Progenitor cell of endocrine pancreas (in vitro differentiated cells): ENCODE measurements at regions not wholly inside any gene's neighbourhood (a gene's known extent, or its start where the extent isn't known, plus 50 kb on each side); places are given as distances from the start of the nearest gene placed in this dataset.

Experiments used
- DNase-seq: peaks from one replicate; pipeline ENCODE4 v3.0.0; 2021; ENCODE audit warnings: low spot score; ENCODE audit not compliant: unreplicated experiment
- H3K27ac Mint-ChIP-seq: 2 replicates; pipeline ENCODE4 v1.8.0; 2021; ENCODE audit warnings: mild to moderate bottlenecking, moderate library complexity, mixed read lengths
- H3K27me3 Mint-ChIP-seq: 2 replicates; pipeline ENCODE4 v1.8.0; 2021; ENCODE audit warnings: mixed read lengths
- H3K36me3 Mint-ChIP-seq: 2 replicates; pipeline ENCODE4 v1.8.0; 2022; ENCODE audit warnings: mixed read lengths; ENCODE audit not compliant: insufficient read depth
- H3K4me1 Mint-ChIP-seq: 2 replicates; pipeline ENCODE4 v1.8.0; 2021; ENCODE audit warnings: low read depth, mixed read lengths
- H3K4me3 Mint-ChIP-seq: 2 replicates; pipeline ENCODE4 v1.8.0; 2021; ENCODE audit warnings: low read depth, mild to moderate bottlenecking, moderate library complexity, mixed read lengths
- H3K9me3 Mint-ChIP-seq: 2 replicates; pipeline ENCODE4 v1.8.0; 2021; ENCODE audit warnings: low read depth, mixed read lengths
- CTCF ChIP-seq: fragments of 200-600 bp; sonication (generic); IDR thresholded peaks from one replicate; pipeline ENCODE4 v1.5.0; 2021; ENCODE audit warnings: antibody characterized with exemption, mild to moderate bottlenecking; ENCODE audit not compliant: unreplicated experiment

DNA sequence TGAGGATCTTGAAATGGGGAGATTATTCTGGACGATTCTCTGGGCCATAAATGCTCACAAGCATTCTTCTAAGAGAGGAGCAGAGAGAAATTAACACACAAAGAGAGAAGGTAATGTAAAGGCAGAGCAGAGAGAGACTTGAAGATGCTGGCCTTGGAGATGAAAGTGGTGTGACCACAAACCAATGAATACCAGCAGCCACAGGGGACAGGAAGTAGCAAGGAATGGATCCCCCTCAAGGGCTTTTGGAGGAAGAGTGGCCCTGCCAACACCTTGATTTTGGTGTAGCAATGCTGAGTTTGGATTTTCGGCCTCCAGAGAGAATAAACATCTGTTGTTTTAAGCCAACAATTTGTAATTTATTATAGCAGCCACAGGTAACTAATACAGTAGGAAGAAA lies 1155.6 kb downstream of the TYW1 start:
- Mint-ChIP-seq H3K27me3 (no peaks in the 10 kb centered on the region), H3K9me3 (peaks cover 7% of the 10 kb centered on the region), H3K27ac (no peak overlapping the region), H3K36me3 (no peaks in the 10 kb centered on the region), H3K4me3 (no peak overlapping the region), H3K4me1 (no peaks in the 10 kb centered on the region)
- DNase-seq, result no peak
- no peak for TF ChIP-seq CTCF

GRCh38 chr7:68155676-68156075 lies 1159.0 kb downstream of the TYW1 start:
- no peaks in the 10 kb centered on the region for H3K36me3 Mint-ChIP-seq
- H3K27ac Mint-ChIP-seq, result no peak overlapping the region
- no peak for DNase-seq
- no peak overlapping the region for H3K4me3 Mint-ChIP-seq
- no peaks in the 10 kb centered on the region for H3K27me3 Mint-ChIP-seq
- peaks cover 7% of the 10 kb centered on the region for H3K9me3 Mint-ChIP-seq
- peaks cover 14% of the 10 kb centered on the region for H3K4me1 Mint-ChIP-seq
- TF ChIP-seq CTCF, result no peak

- H3K36me3 Mint-ChIP-seq, result no peaks in the 10 kb centered on the region
- no peak for DNase-seq
These were observed 1162.2 kb downstream of the TYW1 start for GRCh38 chr7:68158686-68159295.

GRCh38 chr7:68162712-68163111 lies 1166.1 kb downstream of the TYW1 start:
- no peaks in the 10 kb centered on the region for H3K27me3 Mint-ChIP-seq
- no peak overlapping the region for H3K27ac Mint-ChIP-seq
- H3K9me3 Mint-ChIP-seq, result no peaks in the 10 kb centered on the region
- DNase-seq, result no peak
- H3K36me3 Mint-ChIP-seq, result no peaks in the 10 kb centered on the region
- peaks cover 14% of the 10 kb centered on the region for H3K4me1 Mint-ChIP-seq
- no peak for TF ChIP-seq CTCF
- H3K4me3 Mint-ChIP-seq, result no peak overlapping the region

More at GRCh38 chr7:68158686-68159295, 1162.2 kb downstream of the TYW1 start:
- H3K27me3 Mint-ChIP-seq, result no peaks in the 10 kb centered on the region
- no peak overlapping the region for H3K4me3 Mint-ChIP-seq
- no peak for TF ChIP-seq CTCF
- H3K9me3 Mint-ChIP-seq, result peaks cover 7% of the 10 kb centered on the region
- H3K4me1 Mint-ChIP-seq, result peaks cover 14% of the 10 kb centered on the region
- H3K27ac Mint-ChIP-seq, result peak overlapping the region; percentile 14

GRCh38 chr7:68166525-68166924 lies 1169.9 kb downstream of the TYW1 start:
- no peak for DNase-seq
- TF ChIP-seq CTCF, result no peak
- no peaks in the 10 kb centered on the region for H3K4me1 Mint-ChIP-seq

More at GRCh38 chr7:68166525-68166924, 1169.9 kb downstream of the TYW1 start:
- no peaks in the 10 kb centered on the region for H3K27me3 Mint-ChIP-seq
- no peaks in the 10 kb centered on the region for H3K36me3 Mint-ChIP-seq
- H3K27ac Mint-ChIP-seq, result no peak overlapping the region
- H3K4me3 Mint-ChIP-seq, result no peak overlapping the region
- H3K9me3 Mint-ChIP-seq, result peaks cover 9% of the 10 kb centered on the region
